Stimulated activated CD4-positive, alpha-beta T cell treated with anti-CD3 and anti-CD28 coated beads, Interleukin-4, amount 100 ng/mL, for 4 hours (primary cell): ENCODE measurements at regions not wholly inside any gene's neighbourhood (a gene's known extent, or its start where the extent isn't known, plus 50 kb on each side); places are given as distances from the start of the nearest gene placed in this dataset.
A peak's percentile ranks its signal among the peaks of the same experiment; 100 is the strongest.

Experiments used
- DNase-seq, 2 experiments: peaks; one replicate each; pipeline ENCODE4 v3.0.0-alpha.2; 2020

GRCh38 chr5:149441986-149442385, 62.9 kb upstream of the IL17B start:
- DNase-seq: no peak

- DNase-seq: no peak
Measured at GRCh38 chr5:149441194-149441753, 62.2 kb upstream of the IL17B start.

GRCh38 chr5:149439899-149440542, 60.9 kb upstream of the IL17B start:
- DNase-seq: peak; percentile 9 to 24

GRCh38 chr5:149438711-149439132, 59.6 kb upstream of the IL17B start:
- no peak for DNase-seq

- no peak for DNase-seq
Measured at GRCh38 chr5:149438281-149438680, 59.2 kb upstream of the IL17B start.

- DNase-seq: no peak
Measured at GRCh38 chr5:149437391-149438040, 58.4 kb upstream of the IL17B start.

GRCh38 chr5:149435660-149436059, 56.6 kb upstream of the IL17B start:
- no peak for DNase-seq

- DNase-seq: no peak
Measured at GRCh38 chr5:149435015-149435376, 55.9 kb upstream of the IL17B start.

GRCh38 chr5:149434162-149435014, 55.3 kb upstream of the IL17B start:
- peak; percentile 40 to 45 for DNase-seq

- DNase-seq: no peak
Measured at GRCh38 chr5:149433524-149434131, 54.5 kb upstream of the IL17B start.

GRCh38 chr5:149432911-149433401, 53.9 kb upstream of the IL17B start:
- DNase-seq: no peak

- no peak for DNase-seq
Measured at GRCh38 chr5:149432376-149432775, 53.3 kb upstream of the IL17B start.

GRCh38 chr5:149429839-149430721, 51.0 kb upstream of the IL17B start:
- no peak for DNase-seq
